Keratinocyte (primary cell): ENCODE measurements at regions not wholly inside any gene's neighbourhood (a gene's known extent, or its start where the extent isn't known, plus 50 kb on each side); places are given as distances from the start of the nearest gene placed in this dataset.

ENCODE experiments used
- DNase-seq: peaks from one replicate; pipeline ENCODE4 v3.0.0-alpha.2; 2011; ENCODE audit warnings: low read depth, missing footprints, low spot score
- FAIRE-seq: peaks from 2 replicates; lab custom pipeline; 2011; peaks lifted over from hg19 to GRCh38; lab: Jason Lieb, UNC
- H2AFZ ChIP-seq: 2 replicates; pipeline ENCODE4 v1.6.0; 2012; ENCODE audit warnings: low read length, control low read depth, inconsistent platforms; ENCODE audit not compliant: control insufficient read depth
- H3K27ac ChIP-seq: 2 replicates; pipeline ENCODE4 v1.5.1; 2011; ENCODE audit warnings: low read length; ENCODE audit not compliant: control insufficient read depth, insufficient read depth
- H3K27me3 ChIP-seq: 3 replicates; pipeline ENCODE4 v1.6.0; 2011; ENCODE audit warnings: low read length; ENCODE audit not compliant: control insufficient read depth, insufficient read depth; ENCODE audit errors: extremely low read depth
- H3K36me3 ChIP-seq, 2 experiments: 2 replicates in 1 of 2; 3 replicates in 1 of 2; pipeline ENCODE4 v1.5.1; 2011; ENCODE audit warnings: low read length in 2 of 2, mild to moderate bottlenecking in 1 of 2; ENCODE audit not compliant: control insufficient read depth in 2 of 2, insufficient read depth in 2 of 2; ENCODE audit errors: extremely low read depth in 1 of 2
- H3K4me1 ChIP-seq: 3 replicates; pipeline ENCODE4 v1.5.1; 2011; ENCODE audit warnings: low read length; ENCODE audit not compliant: control insufficient read depth, insufficient read depth; ENCODE audit errors: extremely low read depth
- H3K4me2 ChIP-seq: 3 replicates; pipeline ENCODE4 v1.6.0; 2011; ENCODE audit warnings: low read depth, low read length; ENCODE audit not compliant: control insufficient read depth, insufficient read depth; ENCODE audit errors: extremely low read depth
- H3K4me3 ChIP-seq, 3 experiments: fragments of 200-600 bp in 1 of 3; sonication (generic) in 1 of 3; 2 replicates in 2 of 3; 3 replicates in 1 of 3; pipeline ENCODE4 v1.5.1; 2011 to 2016; ENCODE audit warnings: low read length in 3 of 3, mild to moderate bottlenecking in 3 of 3, control low read depth in 2 of 3, inconsistent platforms in 1 of 3, low read depth in 1 of 3, mixed read lengths in 1 of 3, mixed run types in 1 of 3, moderate library complexity in 1 of 3; ENCODE audit not compliant: control insufficient read depth in 2 of 3, insufficient read depth in 2 of 3; ENCODE audit errors: extremely low read depth in 1 of 3
- H3K79me2 ChIP-seq: 2 replicates; pipeline ENCODE4 v1.6.0; 2012; ENCODE audit warnings: low read length; ENCODE audit not compliant: control insufficient read depth, insufficient read depth
- H3K9ac ChIP-seq: 3 replicates; pipeline ENCODE4 v1.6.0; 2011; ENCODE audit warnings: low read length; ENCODE audit not compliant: control insufficient read depth, insufficient read depth; ENCODE audit errors: extremely low read depth
- H3K9me1 ChIP-seq: 3 replicates; pipeline ENCODE4 v1.6.0; 2011; ENCODE audit warnings: low read length; ENCODE audit not compliant: control insufficient read depth, insufficient read depth; ENCODE audit errors: extremely low read depth
- H3K9me3 ChIP-seq: 2 replicates; pipeline ENCODE4 v1.5.1; 2012; ENCODE audit warnings: low read depth, low read length; ENCODE audit not compliant: control insufficient read depth
- H4K20me1 ChIP-seq: 3 replicates; pipeline ENCODE4 v1.6.0; 2011; ENCODE audit warnings: low read length; ENCODE audit not compliant: control insufficient read depth, insufficient read depth; ENCODE audit errors: extremely low read depth
- CTCF ChIP-seq, 3 experiments: IDR thresholded peaks in 1 of 3; conservative IDR thresholded peaks in 1 of 3; optimal IDR thresholded peaks in 1 of 3; 2 replicates in 2 of 3; 3 replicates in 1 of 3; pipeline versions ENCODE3 to v1.5.1; 2011; ENCODE audit warnings: low read length in 3 of 3, mild to moderate bottlenecking in 3 of 3, moderate library complexity in 2 of 3, control low read depth in 1 of 3, inconsistent platforms in 1 of 3; ENCODE audit not compliant: insufficient read depth in 2 of 3; ENCODE audit errors: extremely low read depth in 1 of 3
- EZH2 ChIP-seq: IDR thresholded peaks from one replicate; pipeline ENCODE4 v1.6.1; 2012; ENCODE audit warnings: inconsistent platforms, mild to moderate bottlenecking, low read length, moderate library complexity
- dilution Hi-C: fragments of 300-500 bp; cut with MboI; formaldehyde crosslinking; loops from one replicate; pipeline ENCODE4 v1.7.0; 2020; ENCODE audit warnings: low sequenced_read_pairs; ENCODE audit not compliant: extremely low pct_ligation_motif_present

- no peak overlapping the region for H3K4me3 ChIP-seq
- no peak overlapping the region for H2AFZ ChIP-seq
- dilution Hi-C loops = no loop called here
- H4K20me1 ChIP-seq = no peaks in the 10 kb centered on the region
- H3K9me1 ChIP-seq = no peaks in the 10 kb centered on the region
- peaks cover 37% of the 10 kb centered on the region for H3K79me2 ChIP-seq
- no peak for FAIRE-seq
- TF ChIP-seq CTCF (optimal IDR thresholded peaks at IDR 0.05 in 1 of 3, IDR thresholded peaks at IDR 0.05 in 1 of 3, conservative IDR thresholded peaks at IDR 0.05 in 1 of 3; ENCODE audit: extremely low read depth in 1 of 3, insufficient read depth in 2 of 3, low read length in 3 of 3) (no peak), EZH2 (no peak)
- peaks cover 0 to 1% of the 10 kb centered on the region in 2 experiments for H3K36me3 ChIP-seq
- H3K4me2 ChIP-seq = no peak overlapping the region
- no peaks in the 10 kb centered on the region for H3K9me3 ChIP-seq
- no peaks in the 10 kb centered on the region for H3K27me3 ChIP-seq
- peaks cover 40% of the 10 kb centered on the region for H3K4me1 ChIP-seq
- H3K9ac ChIP-seq = no peak overlapping the region
- DNase-seq = no peak
- no peak overlapping the region for H3K27ac ChIP-seq
These were observed 103.1 kb upstream of the MGAT5 start for GRCh38 chr2:134150760-134151159.

GRCh38 chr2:134152045-134153010 lies 101.5 kb upstream of the MGAT5 start:
- Histone ChIP-seq H2AFZ (no peak overlapping the region), H3K4me1 (peaks cover 28% of the 10 kb centered on the region), H3K9me1 (no peaks in the 10 kb centered on the region), H3K4me3 (no peak overlapping the region), H4K20me1 (no peaks in the 10 kb centered on the region), H3K36me3 (peaks cover 0 to 1% of the 10 kb centered on the region in 2 experiments), H3K27me3 (no peaks in the 10 kb centered on the region), H3K79me2 (peaks cover 41% of the 10 kb centered on the region), H3K27ac (no peak overlapping the region), H3K4me2 (no peak overlapping the region), H3K9ac (no peak overlapping the region), H3K9me3 (no peaks in the 10 kb centered on the region)
- TF ChIP-seq EZH2 = no peak
- no peak for TF ChIP-seq CTCF (optimal IDR thresholded peaks at IDR 0.05 in 1 of 3, IDR thresholded peaks at IDR 0.05 in 1 of 3, conservative IDR thresholded peaks at IDR 0.05 in 1 of 3; ENCODE audit: extremely low read depth in 1 of 3, insufficient read depth in 2 of 3, low read length in 3 of 3)
- DNase-seq (no peak), FAIRE-seq (no peak)
- dilution Hi-C loops = no loop called here
